T1000 (cell line): ENCODE measurements at regions not wholly inside any gene's neighbourhood (a gene's known extent, or its start where the extent isn't known, plus 50 kb on each side); places are given as distances from the start of the nearest gene placed in this dataset.

Experiments
- DNase-seq: peaks from one replicate; lab custom pipeline; 2025; ENCODE audit warnings: mixed read lengths; lab: John Stamatoyannopoulos, UW

DNA sequence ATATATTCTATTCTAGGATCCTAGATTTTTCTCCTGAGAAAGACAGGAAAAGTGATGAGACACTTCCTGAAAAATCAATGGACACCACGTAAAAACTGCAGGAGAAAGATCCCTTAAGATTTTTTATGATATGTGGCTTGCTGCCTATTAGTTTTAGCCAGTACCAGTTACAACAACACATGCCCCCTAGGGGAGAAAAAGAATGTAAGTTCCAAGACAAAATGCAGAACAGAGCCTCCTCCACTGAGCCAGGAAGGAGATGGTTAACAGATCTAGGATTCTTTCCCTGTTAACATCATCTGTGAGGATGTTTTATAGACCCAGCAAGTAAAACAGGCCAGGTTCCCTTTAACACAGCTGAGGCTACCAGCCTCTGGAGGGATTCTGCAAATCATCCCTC lies 574.7 kb downstream of the TLE4 start:
- no peak for DNase-seq

GRCh38 chr9:80144856-80145255 lies 573.1 kb downstream of the TLE4 start:
- DNase-seq = no peak

DNA sequence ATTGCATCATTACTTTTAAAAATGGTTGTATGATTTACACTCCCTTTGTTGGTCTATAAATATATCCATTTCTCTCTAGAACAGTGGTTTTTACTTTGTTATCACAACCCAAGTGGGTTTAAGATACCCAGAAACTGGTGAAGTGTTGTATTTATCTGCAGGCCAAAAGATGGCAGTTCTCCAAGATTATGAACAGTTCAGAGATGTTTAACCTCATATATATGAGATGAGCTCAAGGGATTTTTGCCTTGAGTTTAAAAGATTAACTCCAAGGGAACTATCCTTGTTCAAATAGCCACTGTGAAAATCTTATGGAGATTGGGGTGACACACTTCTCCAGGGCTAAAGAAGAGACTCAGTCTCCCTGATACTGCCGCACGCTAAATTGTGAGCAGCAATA lies 572.6 kb downstream of the TLE4 start:
- no peak for DNase-seq

DNA sequence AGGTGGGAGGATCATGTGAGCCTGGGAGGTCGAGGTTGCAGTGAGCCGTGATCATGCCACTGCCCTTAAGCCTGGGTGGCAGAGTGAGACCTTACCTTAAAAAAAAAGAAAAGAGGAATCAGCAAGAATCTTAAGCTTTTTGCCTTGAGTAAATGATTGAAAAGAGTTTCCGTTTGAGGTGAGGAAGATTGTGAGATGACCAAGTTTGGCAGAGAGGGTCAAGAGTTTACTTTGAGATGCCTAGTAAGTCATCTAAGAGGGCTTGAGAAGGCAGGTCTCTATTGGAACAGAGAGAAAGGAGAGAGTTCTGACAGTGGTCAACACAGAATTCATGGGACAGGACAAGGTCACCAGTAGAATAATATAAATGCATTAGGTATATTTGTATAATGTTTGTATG lies 572.1 kb downstream of the TLE4 start:
- no peak for DNase-seq

DNA sequence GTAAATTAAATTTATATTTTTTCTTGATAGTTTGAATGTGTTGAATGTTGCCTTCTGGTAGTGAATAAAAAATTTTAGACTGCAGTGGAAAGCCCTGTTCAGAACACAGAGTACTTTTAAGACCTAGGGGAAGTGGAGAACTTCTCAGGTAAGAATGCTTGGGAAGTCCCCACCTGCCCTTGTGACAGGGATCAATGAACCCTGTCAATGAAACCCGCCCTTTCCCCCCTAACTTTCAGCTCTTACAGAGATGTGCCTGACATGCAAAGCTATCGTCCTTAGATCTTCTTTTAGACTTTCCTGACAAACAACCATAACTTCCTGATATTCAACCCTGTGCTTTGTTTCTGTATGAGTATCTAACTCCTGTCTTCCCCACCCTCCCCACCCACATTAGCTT lies 562.7 kb downstream of the TLE4 start:
- no peak for DNase-seq

GRCh38 chr9:80131627-80132026 lies 559.9 kb downstream of the TLE4 start:
- no peak for DNase-seq

DNA sequence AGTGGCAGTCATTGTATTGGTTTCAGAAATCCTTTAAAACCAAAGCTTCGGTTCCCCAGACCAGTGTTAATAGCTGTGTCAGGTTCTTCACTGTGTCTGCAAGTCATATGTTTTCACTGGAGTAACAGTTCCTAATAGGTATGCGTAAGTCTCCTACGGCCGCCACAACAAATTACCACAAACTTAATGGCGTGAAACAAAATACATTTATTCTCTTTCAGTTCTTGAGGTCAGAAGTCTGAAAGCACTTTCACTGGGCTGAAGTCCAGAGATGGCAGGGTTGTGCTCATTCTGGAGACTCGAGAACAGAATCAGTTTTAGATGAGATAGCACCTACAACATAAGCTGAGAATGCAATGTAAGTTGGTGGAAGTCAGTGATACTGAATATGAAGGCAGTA lies 556.2 kb downstream of the TLE4 start:
- DNase-seq = no peak

GRCh38 chr9:80125731-80126264 lies 554.0 kb downstream of the TLE4 start:
- DNase-seq = no peak

DNA sequence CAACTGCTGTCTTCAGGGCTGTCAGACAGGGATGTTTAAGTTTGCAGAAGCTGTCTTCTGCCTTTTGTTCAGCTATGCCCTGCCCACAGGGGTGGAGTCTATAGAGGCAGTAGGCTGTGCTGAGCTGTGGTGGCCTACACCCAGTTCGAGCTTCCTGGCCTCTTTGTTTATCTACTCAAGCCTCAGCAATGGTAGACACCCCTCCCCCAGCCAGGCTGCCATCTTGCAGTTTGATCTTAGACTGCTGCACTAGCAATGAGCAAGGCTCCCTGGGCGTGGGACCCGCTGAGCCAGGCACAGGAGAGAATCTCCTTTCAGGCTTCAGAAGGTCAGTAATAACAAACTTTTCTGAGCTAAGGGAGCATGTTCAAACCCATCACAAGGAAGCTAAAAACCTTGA lies 545.3 kb downstream of the TLE4 start:
- DNase-seq = no peak

- no peak for DNase-seq
These were observed 542.5 kb downstream of the TLE4 start for GRCh38 chr9:80114241-80114640.

DNA sequence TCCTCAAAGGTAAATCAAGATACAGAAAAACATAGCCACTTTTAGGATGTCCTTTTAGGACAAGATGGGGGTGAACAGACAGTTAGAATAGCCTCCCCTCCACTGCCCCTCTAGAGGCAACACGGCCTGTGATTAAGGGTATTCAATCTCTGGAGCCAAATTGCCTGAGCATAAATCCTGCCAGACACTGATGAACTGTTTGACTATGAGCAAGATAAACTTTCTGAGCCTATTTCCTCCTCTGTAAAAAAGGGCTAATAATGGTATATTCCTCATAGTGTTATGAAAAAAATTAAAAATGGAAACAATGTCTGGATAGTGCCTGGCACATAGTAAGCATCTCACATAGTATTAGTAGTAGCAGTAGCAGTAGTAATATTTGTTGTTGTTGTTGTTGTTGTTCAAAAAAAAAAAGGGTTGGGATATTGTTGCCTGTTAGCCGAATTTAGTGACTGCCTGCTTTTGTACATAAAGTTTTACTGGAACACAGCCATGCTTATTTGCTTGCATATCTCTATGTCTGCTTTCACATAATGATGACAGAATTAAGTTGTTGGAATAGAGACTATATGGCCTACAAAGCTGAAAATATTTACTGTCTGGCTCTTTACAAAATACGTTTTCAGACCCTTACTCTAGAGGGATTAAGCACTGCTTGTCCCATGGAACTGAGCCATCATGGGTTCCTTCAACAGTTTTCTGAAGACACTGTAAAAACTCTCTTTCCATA lies 536.3 kb downstream of the TLE4 start:
- no peak for DNase-seq

GRCh38 chr9:80097476-80097875 lies 525.7 kb downstream of the TLE4 start:
- no peak for DNase-seq

GRCh38 chr9:80094176-80094771 lies 522.5 kb downstream of the TLE4 start:
- DNase-seq = no peak

DNA sequence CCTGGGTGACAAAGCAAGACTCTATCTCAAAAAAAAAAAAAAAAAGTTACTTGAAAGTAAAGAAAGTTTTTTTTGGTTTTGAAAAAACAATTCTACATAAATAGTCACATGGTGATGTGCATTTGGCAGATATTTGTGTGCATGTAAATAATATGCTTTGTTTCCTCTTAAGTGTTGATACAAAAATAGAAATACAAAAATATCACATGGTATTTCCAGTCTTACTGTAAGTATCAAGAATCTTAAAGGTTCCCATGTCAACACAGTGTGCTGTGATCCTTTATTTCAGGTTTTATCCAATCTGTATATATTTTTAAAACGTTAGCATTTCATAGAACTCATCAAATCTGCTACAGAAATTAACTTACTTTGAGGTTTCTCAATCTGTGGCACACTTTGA lies 521.9 kb downstream of the TLE4 start:
- DNase-seq = no peak

- no peak for DNase-seq
These were observed 519.8 kb downstream of the TLE4 start for GRCh38 chr9:80091526-80091925.

- DNase-seq = no peak
These were observed 518.6 kb downstream of the TLE4 start for GRCh38 chr9:80090317-80090716.

- no peak for DNase-seq
These were observed 515.1 kb downstream of the TLE4 start for GRCh38 chr9:80086822-80087345.

- no peak for DNase-seq
These were observed 514.6 kb downstream of the TLE4 start for GRCh38 chr9:80086386-80086785.

DNA sequence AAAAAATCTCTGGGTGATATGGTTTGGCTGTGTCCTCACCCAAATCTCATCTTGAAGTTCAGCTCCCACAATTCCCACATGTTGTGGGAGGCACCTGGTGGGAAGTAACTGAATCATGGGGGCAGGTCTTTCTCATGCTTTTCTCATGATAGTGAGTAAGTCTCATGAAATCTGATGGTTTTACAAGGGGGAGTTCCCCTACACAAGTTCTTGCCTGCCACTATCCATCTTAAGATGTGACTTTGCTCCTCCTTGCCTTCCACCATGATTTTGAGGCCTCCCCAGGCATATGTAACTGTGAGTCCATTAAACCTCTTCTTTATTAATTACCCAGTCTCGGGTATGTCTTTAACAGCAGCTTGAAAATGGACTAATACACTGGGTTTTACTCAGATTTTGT lies 513.9 kb downstream of the TLE4 start:
- DNase-seq = no peak

DNA sequence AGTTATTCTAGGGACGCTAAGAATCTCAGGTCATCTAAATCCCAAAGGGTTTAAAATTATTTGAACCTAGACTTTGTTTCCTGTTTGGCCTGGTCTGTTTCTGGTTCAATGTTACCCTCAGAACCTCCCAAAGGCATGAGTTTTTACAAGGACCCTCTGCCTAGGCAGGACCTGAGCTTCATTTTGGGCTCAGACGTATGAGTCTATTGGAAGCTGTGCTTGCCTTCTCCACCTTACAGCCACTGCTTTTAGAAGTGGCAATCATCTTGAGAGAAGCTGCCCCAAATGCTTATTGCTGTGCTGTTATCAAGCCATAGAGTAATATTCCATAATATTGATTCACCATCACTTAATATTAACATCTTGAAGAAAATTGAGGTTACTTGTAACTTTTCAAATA lies 510.4 kb downstream of the TLE4 start:
- DNase-seq = no peak

- no peak for DNase-seq
These were observed 507.1 kb downstream of the TLE4 start for GRCh38 chr9:80078826-80079225.

DNA sequence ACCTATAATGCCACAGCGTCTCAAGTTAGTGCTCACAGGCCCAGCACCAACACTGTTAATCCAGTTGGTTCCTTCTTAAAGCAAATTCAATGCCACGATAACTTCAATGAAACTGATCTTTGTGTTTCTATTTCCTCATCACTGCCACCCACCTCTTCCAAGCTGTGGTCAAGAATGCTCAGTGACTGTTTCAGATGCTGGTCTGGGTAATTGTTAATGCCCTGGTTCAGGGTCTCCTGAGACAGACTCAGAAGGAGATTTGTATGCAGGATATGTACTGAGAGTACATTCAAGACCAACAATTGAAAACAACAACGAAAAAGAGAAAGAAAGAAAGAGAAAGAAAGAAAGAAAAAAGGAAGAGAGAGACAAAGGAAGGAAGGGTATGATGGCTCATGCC lies 505.3 kb downstream of the TLE4 start:
- DNase-seq = no peak

DNA sequence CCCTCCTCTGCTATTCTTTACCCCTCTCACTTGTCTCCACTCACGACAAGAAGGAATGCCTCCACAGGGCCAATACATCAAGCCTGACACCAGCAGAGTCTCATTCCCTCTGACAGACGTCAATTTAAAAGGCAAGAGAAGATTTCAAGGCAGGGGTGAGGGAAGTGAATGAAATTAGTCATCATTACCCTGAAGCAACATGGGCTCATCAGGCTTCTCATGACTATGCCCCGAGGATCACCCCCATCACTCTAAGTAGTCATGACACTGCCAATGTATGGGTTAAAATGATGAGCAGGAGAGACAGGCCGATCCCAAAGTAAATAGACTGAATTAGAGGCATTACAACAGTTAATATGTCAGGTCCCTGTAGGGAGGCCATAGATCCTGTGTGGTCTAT lies 504.4 kb downstream of the TLE4 start:
- DNase-seq = peak; percentile 37

DNA sequence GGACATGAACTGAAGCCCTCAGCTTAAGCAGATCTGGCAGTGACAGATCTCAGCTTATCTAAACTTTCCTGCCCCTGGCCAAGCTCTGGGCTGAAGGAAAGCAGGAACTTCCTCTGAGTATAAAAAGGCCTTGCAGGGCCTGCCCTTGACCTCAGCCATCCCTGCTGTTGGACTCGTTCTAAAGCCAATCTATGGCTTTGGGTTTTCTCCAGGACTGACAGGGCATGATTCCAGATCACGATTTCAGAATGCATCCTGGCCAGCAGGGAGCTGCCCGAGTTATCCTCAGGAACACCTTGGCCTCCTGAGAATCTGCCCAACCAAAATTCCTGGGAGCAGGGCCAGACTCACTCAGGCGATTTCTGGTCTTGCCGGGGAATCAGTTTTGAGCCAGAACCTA lies 502.7 kb downstream of the TLE4 start:
- DNase-seq = no peak
